Nephron progenitor cell (in vitro differentiated cells): ENCODE measurements at regions not wholly inside any gene's neighbourhood (a gene's known extent, or its start where the extent isn't known, plus 50 kb on each side); places are given as distances from the start of the nearest gene placed in this dataset.

ENCODE experiments used
- DNase-seq: peaks from one replicate; pipeline ENCODE4 v3.0.0; 2021
- H3K27ac Mint-ChIP-seq: 2 replicates; pipeline ENCODE4 v1.8.0; 2021; ENCODE audit warnings: mild to moderate bottlenecking, moderate library complexity, mixed read lengths
- H3K27me3 Mint-ChIP-seq: 2 replicates; pipeline ENCODE4 v1.8.0; 2021; ENCODE audit warnings: mild to moderate bottlenecking, low read depth, mixed read lengths; ENCODE audit not compliant: poor library complexity
- H3K36me3 Mint-ChIP-seq: 2 replicates; pipeline ENCODE4 v1.8.0; 2021; ENCODE audit warnings: low read depth, mixed read lengths
- H3K4me1 Mint-ChIP-seq: 2 replicates; pipeline ENCODE4 v1.8.0; 2021; ENCODE audit warnings: mixed read lengths
- H3K4me3 Mint-ChIP-seq: 2 replicates; pipeline ENCODE4 v1.8.0; 2021; ENCODE audit warnings: mild to moderate bottlenecking, moderate library complexity, mixed read lengths
- H3K9me3 Mint-ChIP-seq: 2 replicates; pipeline ENCODE4 v1.8.0; 2021; ENCODE audit warnings: mild to moderate bottlenecking, moderate library complexity, mixed read lengths
- TF ChIP-seq, protein P1 (sequence below): fragments of 200-600 bp; sonication (generic); IDR thresholded peaks from 2 replicates; pipeline ENCODE4 v1.5.0; 2021; ENCODE audit warnings: antibody characterized with exemption

GRCh38 chr12:59230334-59230733 is 310.0 kb upstream of the LRIG3 start:
- H3K9me3 Mint-ChIP-seq = peaks cover 14% of the 10 kb centered on the region
- H3K4me1 Mint-ChIP-seq = no peaks in the 10 kb centered on the region

DNA sequence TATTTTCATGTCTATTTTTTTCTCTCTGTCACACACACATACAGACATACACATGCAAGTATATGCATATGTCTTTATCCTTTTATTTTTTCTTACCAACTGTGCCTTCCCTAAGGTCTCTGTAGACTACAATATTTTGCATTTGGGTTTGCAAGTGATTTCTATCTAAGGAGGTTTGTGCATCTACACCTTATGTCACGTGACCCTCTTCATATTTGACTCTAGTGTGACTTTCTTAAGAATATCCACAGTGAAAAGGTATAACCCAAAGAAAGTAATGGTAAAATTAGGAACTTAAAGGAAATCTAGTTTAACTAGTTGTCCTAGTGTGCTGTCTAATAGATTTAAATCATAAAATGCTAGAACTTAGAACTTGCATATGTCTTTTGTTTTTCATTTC is 298.8 kb upstream of the LRIG3 start:
- Mint-ChIP-seq H3K36me3 (no peaks in the 10 kb centered on the region), H3K27me3 (no peaks in the 10 kb centered on the region), H3K9me3 (peaks cover 6% of the 10 kb centered on the region), H3K4me3 (no peak overlapping the region), H3K27ac (no peak overlapping the region), H3K4me1 (no peaks in the 10 kb centered on the region)
- DNase-seq = no peak
- TF ChIP-seq, protein P1, sequence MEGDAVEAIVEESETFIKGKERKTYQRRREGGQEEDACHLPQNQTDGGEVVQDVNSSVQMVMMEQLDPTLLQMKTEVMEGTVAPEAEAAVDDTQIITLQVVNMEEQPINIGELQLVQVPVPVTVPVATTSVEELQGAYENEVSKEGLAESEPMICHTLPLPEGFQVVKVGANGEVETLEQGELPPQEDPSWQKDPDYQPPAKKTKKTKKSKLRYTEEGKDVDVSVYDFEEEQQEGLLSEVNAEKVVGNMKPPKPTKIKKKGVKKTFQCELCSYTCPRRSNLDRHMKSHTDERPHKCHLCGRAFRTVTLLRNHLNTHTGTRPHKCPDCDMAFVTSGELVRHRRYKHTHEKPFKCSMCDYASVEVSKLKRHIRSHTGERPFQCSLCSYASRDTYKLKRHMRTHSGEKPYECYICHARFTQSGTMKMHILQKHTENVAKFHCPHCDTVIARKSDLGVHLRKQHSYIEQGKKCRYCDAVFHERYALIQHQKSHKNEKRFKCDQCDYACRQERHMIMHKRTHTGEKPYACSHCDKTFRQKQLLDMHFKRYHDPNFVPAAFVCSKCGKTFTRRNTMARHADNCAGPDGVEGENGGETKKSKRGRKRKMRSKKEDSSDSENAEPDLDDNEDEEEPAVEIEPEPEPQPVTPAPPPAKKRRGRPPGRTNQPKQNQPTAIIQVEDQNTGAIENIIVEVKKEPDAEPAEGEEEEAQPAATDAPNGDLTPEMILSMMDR = no peak

More at GRCh38 chr12:59230334-59230733, 310.0 kb upstream of the LRIG3 start:
- Mint-ChIP-seq H3K27me3 (no peaks in the 10 kb centered on the region), H3K27ac (no peak overlapping the region), H3K36me3 (peaks cover 5% of the 10 kb centered on the region), H3K4me3 (no peak overlapping the region)
- DNase-seq = no peak
- TF ChIP-seq, protein P1 = no peak

GRCh38 chr12:59196989-59197388 is 276.7 kb upstream of the LRIG3 start:
- H3K27me3 Mint-ChIP-seq = peaks cover 2% of the 10 kb centered on the region
- no peak for DNase-seq
- H3K27ac Mint-ChIP-seq = no peak overlapping the region
- H3K4me1 Mint-ChIP-seq = no peaks in the 10 kb centered on the region
- H3K4me3 Mint-ChIP-seq = no peak overlapping the region
- TF ChIP-seq, protein P1 = no peak
- H3K9me3 Mint-ChIP-seq = peaks cover 18% of the 10 kb centered on the region
- H3K36me3 Mint-ChIP-seq = no peaks in the 10 kb centered on the region

DNA sequence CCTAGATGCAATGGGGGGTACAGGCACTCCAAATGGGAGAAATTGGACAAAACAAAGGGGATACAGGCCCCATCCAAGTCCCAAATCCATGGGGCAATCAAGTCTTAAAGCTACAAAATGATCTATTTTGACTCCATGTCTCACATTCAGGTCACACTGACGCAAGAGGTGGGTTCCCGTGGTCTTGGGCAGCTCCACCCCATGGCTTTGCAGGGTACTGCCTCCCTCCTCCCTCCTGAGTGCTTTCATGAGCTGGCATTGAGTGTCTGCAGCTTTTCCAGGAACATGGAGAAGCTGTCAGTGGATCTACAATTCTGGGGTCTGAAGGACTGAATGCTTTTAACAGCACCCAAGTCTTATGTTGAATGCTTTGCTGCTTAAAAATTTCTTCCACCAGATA is 274.5 kb upstream of the LRIG3 start:
- no peak overlapping the region for H3K27ac Mint-ChIP-seq
- no peak for DNase-seq
- peaks cover 18% of the 10 kb centered on the region for H3K9me3 Mint-ChIP-seq
- no peak overlapping the region for H3K4me3 Mint-ChIP-seq
- TF ChIP-seq, protein P1 = no peak
- no peaks in the 10 kb centered on the region for H3K4me1 Mint-ChIP-seq
- H3K27me3 Mint-ChIP-seq = peaks cover 2% of the 10 kb centered on the region
- no peaks in the 10 kb centered on the region for H3K36me3 Mint-ChIP-seq

GRCh38 chr12:59193476-59194050 is 273.3 kb upstream of the LRIG3 start:
- TF ChIP-seq, protein P1 = no peak
- peaks cover 18% of the 10 kb centered on the region for H3K9me3 Mint-ChIP-seq
- no peak overlapping the region for H3K4me3 Mint-ChIP-seq
- H3K36me3 Mint-ChIP-seq = no peaks in the 10 kb centered on the region
- H3K27ac Mint-ChIP-seq = no peak overlapping the region
- peaks cover 2% of the 10 kb centered on the region for H3K27me3 Mint-ChIP-seq
- no peaks in the 10 kb centered on the region for H3K4me1 Mint-ChIP-seq
- DNase-seq = no peak

- H3K4me1 Mint-ChIP-seq = no peaks in the 10 kb centered on the region
- no peak for DNase-seq
- no peaks in the 10 kb centered on the region for H3K36me3 Mint-ChIP-seq
- H3K27me3 Mint-ChIP-seq = no peaks in the 10 kb centered on the region
- peaks cover 18% of the 10 kb centered on the region for H3K9me3 Mint-ChIP-seq
- TF ChIP-seq, protein P1 = no peak
- no peak overlapping the region for H3K4me3 Mint-ChIP-seq
- no peak overlapping the region for H3K27ac Mint-ChIP-seq
These were observed 271.1 kb upstream of the LRIG3 start for GRCh38 chr12:59191372-59191771.
